ENCODE measurements at regions not wholly inside any gene's neighbourhood (a gene's known extent, or its start where the extent isn't known, plus 50 kb on each side); places are given as distances from the start of the nearest gene placed in this dataset.

- no peaks in the 10 kb centered on the region for H3K27me3 ChIP-seq
- 89% methylated on average over 3 of the region's 3 CpGs for WGBS
- DNase-seq (ENCODE audit: low spot score in 2 of 2) = no peak
- no peaks in the 10 kb centered on the region for H3K36me3 ChIP-seq
- no peak overlapping the region for H3K4me3 ChIP-seq
- no peaks in the 10 kb centered on the region for H3K4me1 ChIP-seq
- H3K27ac ChIP-seq = no peak overlapping the region
- H3K9me3 ChIP-seq = no peaks in the 10 kb centered on the region
- TF ChIP-seq POLR2AphosphoS5 (IDR thresholded peaks at IDR 0.05) (no peak), CTCF (IDR thresholded peaks at IDR 0.05) (no peak), EP300 (IDR thresholded peaks at IDR 0.05) (no peak), POLR2A (IDR thresholded peaks at IDR 0.05) (no peak)
Measured at GRCh38 chr5:128693764-128694163, 155.7 kb upstream of the FBN2 start.

- WGBS = 98% methylated on average over 1 of the region's 1 CpG
- no peak overlapping the region for H3K4me3 ChIP-seq
- no peaks in the 10 kb centered on the region for H3K36me3 ChIP-seq
- no peak for TF ChIP-seq POLR2AphosphoS5 (IDR thresholded peaks at IDR 0.05)
- TF ChIP-seq POLR2A (IDR thresholded peaks at IDR 0.05) = no peak
- no peak for TF ChIP-seq EP300 (IDR thresholded peaks at IDR 0.05)
- TF ChIP-seq CTCF (IDR thresholded peaks at IDR 0.05) = no peak
- no peak overlapping the region for H3K27ac ChIP-seq
- no peaks in the 10 kb centered on the region for H3K4me1 ChIP-seq
- H3K9me3 ChIP-seq = no peaks in the 10 kb centered on the region
- no peaks in the 10 kb centered on the region for H3K27me3 ChIP-seq
- DNase-seq (ENCODE audit: low spot score in 2 of 2) = no peak
Measured at GRCh38 chr5:128695791-128696530, 157.9 kb upstream of the FBN2 start.

GRCh38 chr5:128701301-128701700 lies 163.3 kb upstream of the FBN2 start:
- H3K4me1 ChIP-seq = no peaks in the 10 kb centered on the region
- no peaks in the 10 kb centered on the region for H3K36me3 ChIP-seq
- no peaks in the 10 kb centered on the region for H3K9me3 ChIP-seq
- no peak for TF ChIP-seq POLR2AphosphoS5 (IDR thresholded peaks at IDR 0.05)
- no peak for TF ChIP-seq CTCF (IDR thresholded peaks at IDR 0.05)
- no peak for TF ChIP-seq EP300 (IDR thresholded peaks at IDR 0.05)
- no peak for TF ChIP-seq POLR2A (IDR thresholded peaks at IDR 0.05)
- H3K4me3 ChIP-seq = no peak overlapping the region
- H3K27ac ChIP-seq = no peak overlapping the region
- no peak for DNase-seq (ENCODE audit: low spot score in 2 of 2)
- H3K27me3 ChIP-seq = no peaks in the 10 kb centered on the region

GRCh38 chr5:128703322-128703721 lies 165.3 kb upstream of the FBN2 start:
- H3K9me3 ChIP-seq = no peaks in the 10 kb centered on the region
- TF ChIP-seq CTCF (IDR thresholded peaks at IDR 0.05) = no peak
- no peak for TF ChIP-seq EP300 (IDR thresholded peaks at IDR 0.05)
- no peak for TF ChIP-seq POLR2AphosphoS5 (IDR thresholded peaks at IDR 0.05)
- no peak for TF ChIP-seq POLR2A (IDR thresholded peaks at IDR 0.05)
- 57% methylated on average over 1 of the region's 1 CpG for WGBS
- no peaks in the 10 kb centered on the region for H3K4me1 ChIP-seq
- H3K27me3 ChIP-seq = no peaks in the 10 kb centered on the region
- H3K36me3 ChIP-seq = no peaks in the 10 kb centered on the region
- DNase-seq (ENCODE audit: low spot score in 2 of 2) = no peak
- no peak overlapping the region for H3K27ac ChIP-seq
- H3K4me3 ChIP-seq = no peak overlapping the region

- H3K36me3 ChIP-seq = no peaks in the 10 kb centered on the region
- DNase-seq (ENCODE audit: low spot score in 2 of 2) = no peak
- H3K27me3 ChIP-seq = no peaks in the 10 kb centered on the region
- H3K4me1 ChIP-seq = no peaks in the 10 kb centered on the region
- H3K4me3 ChIP-seq = no peak overlapping the region
- TF ChIP-seq POLR2AphosphoS5 (IDR thresholded peaks at IDR 0.05) = no peak
- TF ChIP-seq CTCF (IDR thresholded peaks at IDR 0.05) = no peak
- TF ChIP-seq POLR2A (IDR thresholded peaks at IDR 0.05) = no peak
- no peak for TF ChIP-seq EP300 (IDR thresholded peaks at IDR 0.05)
- H3K27ac ChIP-seq = no peak overlapping the region
- H3K9me3 ChIP-seq = no peaks in the 10 kb centered on the region
- WGBS = 81% methylated on average over 1 of the region's 1 CpG
Measured at GRCh38 chr5:128706269-128706668, 168.2 kb upstream of the FBN2 start.
